WTC11 (cell line): ENCODE measurements at regions not wholly inside any gene's neighbourhood (a gene's known extent, or its start where the extent isn't known, plus 50 kb on each side); places are given as distances from the start of the nearest gene placed in this dataset.

Experiments used
- ATAC-seq: fragments of 200-7000 bp; cut with Tn5 transposase; 2 replicates; pipeline ENCODE4 v1.10.0; 2021; ENCODE audit warnings: mild to moderate bottlenecking, moderate library complexity
- CTCF ChIA-PET: fragments of 300-600 bp; sonication (Branson Sonifier 250); formaldehyde crosslinking; loops from one replicate; lab custom pipeline; 2021; ENCODE audit warnings: antibody characterized with exemption; lab: Charles Lee
- POLR2A ChIA-PET: fragments of 350-600 bp; sonication (Branson Sonifier 250); formaldehyde crosslinking; loops from one replicate; lab custom pipeline; 2021; ENCODE audit warnings: antibody characterized with exemption; lab: Charles Lee
- DNase-seq: peaks from one replicate; pipeline ENCODE4 v3.0.0; 2021; ENCODE audit warnings: low spot score
- H3K27ac Mint-ChIP-seq: 2 replicates; pipeline ENCODE4 v1.8.0; 2021; ENCODE audit warnings: mixed read lengths
- H3K27me3 Mint-ChIP-seq: 2 replicates; pipeline ENCODE4 v1.8.0; 2021; ENCODE audit warnings: low read depth, mild to moderate bottlenecking, moderate library complexity, mixed read lengths
- H3K36me3 Mint-ChIP-seq: 2 replicates; pipeline ENCODE4 v1.8.0; 2021; ENCODE audit warnings: mixed read lengths
- H3K4me1 Mint-ChIP-seq: 2 replicates; pipeline ENCODE4 v1.8.0; 2022; ENCODE audit warnings: mixed read lengths
- H3K4me3 Mint-ChIP-seq: 2 replicates; pipeline ENCODE4 v1.8.0; 2021; ENCODE audit warnings: mild to moderate bottlenecking, moderate library complexity, mixed read lengths
- H3K9me3 Mint-ChIP-seq: 2 replicates; pipeline ENCODE4 v1.8.0; 2021; ENCODE audit warnings: mixed read lengths
- ATF2 ChIP-seq: sonication (generic); formaldehyde crosslinking; IDR thresholded peaks from 2 replicates; pipeline ENCODE4 v1.8.1; 2022; ENCODE audit warnings: low read depth, missing genetic modification reagents, borderline replicate concordance
- ATF3 ChIP-seq: sonication (generic); formaldehyde crosslinking; conservative IDR thresholded peaks from 2 replicates; pipeline ENCODE4 v1.8.1; 2022; ENCODE audit warnings: mild to moderate bottlenecking, missing genetic modification reagents
- ATF6 ChIP-seq: sonication (generic); formaldehyde crosslinking; IDR thresholded peaks from 2 replicates; pipeline ENCODE4 v1.8.1; 2023; ENCODE audit warnings: mild to moderate bottlenecking, missing genetic modification reagents
- ELF4 ChIP-seq: sonication (generic); formaldehyde crosslinking; IDR thresholded peaks from 2 replicates; pipeline ENCODE4 v1.8.1; 2022; ENCODE audit warnings: low read depth, mild to moderate bottlenecking, moderate library complexity, missing genetic modification reagents
- ETV6 ChIP-seq: sonication (generic); formaldehyde crosslinking; IDR thresholded peaks from 2 replicates; pipeline ENCODE4 v1.8.1; 2022; ENCODE audit warnings: mild to moderate bottlenecking, missing genetic modification reagents
- FOXJ3 ChIP-seq: sonication (generic); formaldehyde crosslinking; IDR thresholded peaks from 2 replicates; pipeline ENCODE4 v1.9.0; 2021; ENCODE audit warnings: missing genetic modification reagents, mild to moderate bottlenecking, borderline replicate concordance
- GABPB1 ChIP-seq: sonication (generic); formaldehyde crosslinking; IDR thresholded peaks from 2 replicates; pipeline ENCODE4 v1.8.1; 2023; ENCODE audit warnings: mild to moderate bottlenecking, missing genetic modification reagents
- GRHL2 ChIP-seq: fragments of 250-450 bp; sonication (Bioruptor Pico); IDR thresholded peaks from 2 replicates; pipeline ENCODE4 v1.8.0; 2022; ENCODE audit warnings: mild to moderate bottlenecking, moderate library complexity; ENCODE audit not compliant: insufficient replicate concordance, severe bottlenecking
- GTF2I ChIP-seq: fragments of 250-450 bp; sonication (Bioruptor Pico); conservative IDR thresholded peaks from 2 replicates; pipeline ENCODE4 v1.4.0; 2021; ENCODE audit warnings: mild to moderate bottlenecking
- JAZF1 ChIP-seq: fragments of 250-450 bp; sonication (Bioruptor Pico); IDR thresholded peaks from 2 replicates; pipeline ENCODE4 v1.9.0; 2021; ENCODE audit warnings: moderate library complexity, mild to moderate bottlenecking, inconsistent platforms
- MLX ChIP-seq: sonication (generic); formaldehyde crosslinking; IDR thresholded peaks from 2 replicates; pipeline ENCODE4 v1.8.1; 2023; ENCODE audit warnings: mild to moderate bottlenecking, missing genetic modification reagents, moderate library complexity
- MYBL2 ChIP-seq: sonication (generic); formaldehyde crosslinking; IDR thresholded peaks from 2 replicates; pipeline ENCODE4 v1.8.1; 2023; ENCODE audit warnings: mild to moderate bottlenecking, moderate library complexity, missing genetic modification reagents
- NFE2L1 ChIP-seq: sonication (generic); formaldehyde crosslinking; IDR thresholded peaks from 2 replicates; pipeline ENCODE4 v1.8.1; 2023; ENCODE audit warnings: missing genetic modification reagents
- NR1H2 ChIP-seq: sonication (generic); formaldehyde crosslinking; IDR thresholded peaks from 2 replicates; pipeline ENCODE4 v1.9.0; 2021; ENCODE audit warnings: mild to moderate bottlenecking, moderate library complexity, missing genetic modification reagents
- NR2C2 ChIP-seq: sonication (generic); formaldehyde crosslinking; IDR thresholded peaks from 2 replicates; pipeline ENCODE4 v1.8.0; 2022; ENCODE audit warnings: mild to moderate bottlenecking, missing genetic modification reagents
- NR3C1 ChIP-seq: sonication (generic); formaldehyde crosslinking; conservative IDR thresholded peaks from 2 replicates; pipeline ENCODE4 v1.8.1; 2023; ENCODE audit warnings: low read depth, mild to moderate bottlenecking, missing genetic modification reagents
- PREB ChIP-seq: sonication (generic); formaldehyde crosslinking; IDR thresholded peaks from 2 replicates; pipeline ENCODE4 v1.8.1; 2022; ENCODE audit warnings: mild to moderate bottlenecking, missing genetic modification reagents, moderate library complexity, borderline replicate concordance
- PRRX2 ChIP-seq: fragments of 250-450 bp; sonication (Bioruptor Pico); IDR thresholded peaks from 2 replicates; pipeline ENCODE4 v1.8.0; 2021; ENCODE audit warnings: mild to moderate bottlenecking
- SMAD3 ChIP-seq: sonication (generic); formaldehyde crosslinking; IDR thresholded peaks from 2 replicates; pipeline ENCODE4 v1.8.0; 2022; ENCODE audit warnings: missing genetic modification reagents, mild to moderate bottlenecking, borderline replicate concordance
- SOX15 ChIP-seq: fragments of 250-450 bp; sonication (Bioruptor Pico); IDR thresholded peaks from 2 replicates; pipeline ENCODE4 v1.9.0; 2021; ENCODE audit warnings: mild to moderate bottlenecking
- STAT6 ChIP-seq: sonication (generic); formaldehyde crosslinking; conservative IDR thresholded peaks from 2 replicates; pipeline ENCODE4 v1.8.1; 2023; ENCODE audit warnings: mild to moderate bottlenecking, low read depth, missing genetic modification reagents, moderate library complexity
- TEAD4 ChIP-seq: sonication (generic); formaldehyde crosslinking; IDR thresholded peaks from 2 replicates; pipeline ENCODE4 v1.8.0; 2022; ENCODE audit warnings: mild to moderate bottlenecking, missing genetic modification reagents
- TP53 ChIP-seq: sonication (generic); formaldehyde crosslinking; IDR thresholded peaks from 2 replicates; pipeline ENCODE4 v1.8.1; 2023; ENCODE audit warnings: mild to moderate bottlenecking, missing genetic modification reagents
- USF2 ChIP-seq: sonication (generic); formaldehyde crosslinking; IDR thresholded peaks from 2 replicates; pipeline ENCODE4 v1.8.1; 2023; ENCODE audit warnings: mild to moderate bottlenecking, missing genetic modification reagents, moderate library complexity
- ZNF138 ChIP-seq: sonication (generic); formaldehyde crosslinking; conservative IDR thresholded peaks from 2 replicates; pipeline ENCODE4 v1.8.1; 2022; ENCODE audit warnings: mild to moderate bottlenecking, moderate library complexity, missing genetic modification reagents
- ZNF281 ChIP-seq: sonication (generic); formaldehyde crosslinking; IDR thresholded peaks from 2 replicates; pipeline ENCODE4 v1.8.0; 2023; ENCODE audit warnings: mild to moderate bottlenecking, missing genetic modification reagents
- ZNF416 ChIP-seq: fragments of 250-450 bp; sonication (Bioruptor Pico); IDR thresholded peaks from 2 replicates; pipeline ENCODE4 v1.9.0; 2021; ENCODE audit warnings: mild to moderate bottlenecking, inconsistent platforms

- no peaks in the 10 kb centered on the region for H3K27me3 Mint-ChIP-seq
Measured at GRCh38 chr15:91534235-91534634, 319.3 kb upstream of the SLCO3A1 start.

GRCh38 chr15:91534976-91535375, 318.5 kb upstream of the SLCO3A1 start:
- no peak overlapping the region for H3K27ac Mint-ChIP-seq
- ChIA-PET POLR2A (interaction anchor here (0.6 kb wide), 1 partner anchor 1014 kb away, joined by 5 read pairs; no protein-coding TSS in a partner anchor), CTCF (no interaction called here)
- no peaks in the 10 kb centered on the region for H3K27me3 Mint-ChIP-seq
- H3K4me3 Mint-ChIP-seq = no peak overlapping the region
- no peaks in the 10 kb centered on the region for H3K36me3 Mint-ChIP-seq
- H3K4me1 Mint-ChIP-seq = no peaks in the 10 kb centered on the region
- ATAC-seq (no peak), DNase-seq (no peak)
- H3K9me3 Mint-ChIP-seq = no peaks in the 10 kb centered on the region
- TF ChIP-seq STAT6 (no peak), ZNF281 (CRISPR knock-in tag) (no peak), MLX (CRISPR knock-in tag) (no peak), ZNF416 (CRISPR knock-in tag) (no peak), ZNF138 (CRISPR knock-in tag) (no peak), USF2 (CRISPR knock-in tag) (no peak), ELF4 (CRISPR knock-in tag) (no peak), ETV6 (no peak), NR1H2 (no peak)

More at GRCh38 chr15:91534235-91534634, 319.3 kb upstream of the SLCO3A1 start:
- DNase-seq (no peak), ATAC-seq (no peak)
- TF ChIP-seq GRHL2 (CRISPR knock-in tag) = no peak
- no peak for TF ChIP-seq ATF6
- TF ChIP-seq FOXJ3 (CRISPR knock-in tag) = no peak
- no peak for TF ChIP-seq TP53 (CRISPR knock-in tag)
- no peak for TF ChIP-seq PRRX2 (CRISPR knock-in tag)
- TF ChIP-seq ATF3 (CRISPR knock-in tag) = no peak
- TF ChIP-seq MYBL2 (CRISPR knock-in tag) = no peak
- no peak for TF ChIP-seq SOX15 (CRISPR knock-in tag)
- no peak for TF ChIP-seq NR2C2
- no peak for TF ChIP-seq SMAD3 (CRISPR knock-in tag)
- no peak for TF ChIP-seq ATF2
- TF ChIP-seq PREB = no peak
- TF ChIP-seq JAZF1 = no peak
- TF ChIP-seq TEAD4 (CRISPR knock-in tag) = no peak
- TF ChIP-seq NR3C1 (CRISPR knock-in tag) = no peak
- TF ChIP-seq NFE2L1 (CRISPR knock-in tag) = no peak
- TF ChIP-seq GABPB1 (CRISPR knock-in tag) = no peak
- TF ChIP-seq GTF2I = no peak
- no peak overlapping the region for H3K4me3 Mint-ChIP-seq
- ChIA-PET CTCF (no interaction called here), POLR2A (no interaction called here)
- H3K4me1 Mint-ChIP-seq = no peaks in the 10 kb centered on the region
- H3K27ac Mint-ChIP-seq = no peak overlapping the region
- H3K9me3 Mint-ChIP-seq = no peaks in the 10 kb centered on the region
- no peaks in the 10 kb centered on the region for H3K36me3 Mint-ChIP-seq
